NCI-H146 (cell line): ENCODE measurements at regions not wholly inside any gene's neighbourhood (a gene's known extent, or its start where the extent isn't known, plus 50 kb on each side); places are given as distances from the start of the nearest gene placed in this dataset.
"Not testable (repeated sequence)": the region's sequence is repeated elsewhere in the genome, so short reads cannot be mapped to it uniquely, and the experiment has no call there.

Experiments
- DNase-seq: peaks from one replicate; lab custom pipeline; 2025; lab: John Stamatoyannopoulos, UW

DNA sequence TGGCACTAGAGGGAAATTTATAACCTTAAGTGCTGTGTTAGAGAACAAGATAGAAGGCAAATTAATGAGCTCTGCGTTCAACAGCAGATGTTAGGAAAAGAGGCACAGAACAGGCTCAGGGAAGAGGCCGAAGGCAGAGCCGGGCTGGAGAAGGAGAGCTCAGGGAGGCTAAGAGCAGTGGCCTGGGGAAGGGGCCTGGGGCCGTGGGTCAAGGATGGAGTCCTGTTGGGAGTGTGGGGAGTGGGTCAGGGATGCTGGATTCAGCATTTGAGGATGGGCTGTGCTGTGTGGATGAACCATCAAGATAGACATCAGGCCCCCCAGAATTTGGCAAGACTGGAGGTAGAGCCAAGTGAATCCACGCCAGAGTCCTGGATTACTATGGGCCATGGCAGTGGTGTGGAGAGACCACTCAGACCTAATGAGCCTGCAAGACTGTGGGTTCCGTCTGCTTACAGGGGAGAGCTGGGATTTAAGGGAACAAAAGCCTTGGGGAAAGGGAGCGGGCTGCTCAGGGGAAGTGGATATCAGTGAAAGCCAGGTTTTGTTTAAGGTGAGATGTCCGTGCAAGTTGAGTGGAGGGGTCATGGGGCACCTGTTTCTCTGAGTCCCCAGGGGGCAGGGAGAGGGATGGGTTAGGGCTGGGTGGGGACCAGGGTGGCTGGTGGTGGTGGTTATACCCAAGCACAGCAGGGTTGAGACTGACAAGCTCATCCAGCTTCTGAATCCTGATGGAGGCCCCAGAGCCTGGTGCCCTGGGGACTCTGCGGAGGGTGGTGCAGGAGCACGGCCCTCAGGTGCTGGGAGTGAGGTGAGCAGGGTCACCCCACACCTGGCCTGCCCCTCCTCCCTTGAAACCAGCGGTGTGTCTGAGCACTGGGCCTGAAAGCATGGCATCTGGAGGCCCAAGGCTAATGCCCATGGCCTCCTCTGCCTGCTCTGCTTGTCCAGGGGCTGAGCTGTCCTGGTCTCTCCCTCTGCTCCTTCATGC lies 101.7 kb downstream of the BMS1 start:
- no peak for DNase-seq

GRCh38 chr10:42885491-42886270 lies 103.1 kb downstream of the BMS1 start:
- DNase-seq = no peak

- DNase-seq = peak; percentile 10
Measured at GRCh38 chr10:42887734-42888503, 105.3 kb downstream of the BMS1 start.

GRCh38 chr10:42888504-42889095 lies 106.0 kb downstream of the BMS1 start:
- no peak for DNase-seq

DNA sequence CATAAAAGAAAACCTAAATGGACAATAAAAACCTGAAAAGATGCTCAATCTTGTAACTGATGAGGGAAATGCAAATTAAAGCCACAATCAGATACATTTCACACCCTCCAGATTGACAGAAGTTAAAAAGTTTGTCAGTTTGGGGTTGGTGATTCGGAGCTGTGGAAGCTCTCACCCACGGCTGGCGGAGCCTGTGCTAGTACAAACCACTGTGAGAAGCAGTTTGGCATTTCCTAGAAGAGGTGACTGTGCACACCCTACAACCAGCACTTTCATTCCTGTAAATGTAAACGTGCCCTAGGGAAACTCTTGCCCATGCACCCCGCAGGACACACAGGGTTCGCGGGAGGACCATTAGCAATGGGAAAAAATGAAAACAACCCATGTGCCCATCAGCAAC lies 114.1 kb downstream of the BMS1 start:
- no peak for DNase-seq

GRCh38 chr10:42898037-42898960 lies 115.7 kb downstream of the BMS1 start:
- DNase-seq = no peak

DNA sequence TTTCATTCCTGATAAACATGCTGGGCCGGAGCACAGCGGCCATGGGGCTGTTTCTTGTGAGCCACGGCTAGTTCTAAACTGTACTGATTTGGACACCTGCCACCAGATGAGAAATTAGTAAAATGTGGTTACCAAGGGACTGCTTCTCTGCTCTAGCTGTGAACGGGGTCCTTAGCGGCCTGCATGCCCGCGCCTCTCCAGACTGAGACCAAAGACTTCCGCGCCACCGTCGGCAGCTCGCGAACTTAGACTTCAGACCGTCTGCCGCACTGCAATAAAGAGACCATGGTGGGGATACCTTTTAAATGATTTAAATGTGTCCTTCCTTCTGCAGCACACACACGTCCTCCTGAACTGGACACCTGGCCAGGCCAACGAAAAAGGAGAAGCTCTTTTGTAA lies 116.4 kb downstream of the BMS1 start:
- no peak for DNase-seq

DNA sequence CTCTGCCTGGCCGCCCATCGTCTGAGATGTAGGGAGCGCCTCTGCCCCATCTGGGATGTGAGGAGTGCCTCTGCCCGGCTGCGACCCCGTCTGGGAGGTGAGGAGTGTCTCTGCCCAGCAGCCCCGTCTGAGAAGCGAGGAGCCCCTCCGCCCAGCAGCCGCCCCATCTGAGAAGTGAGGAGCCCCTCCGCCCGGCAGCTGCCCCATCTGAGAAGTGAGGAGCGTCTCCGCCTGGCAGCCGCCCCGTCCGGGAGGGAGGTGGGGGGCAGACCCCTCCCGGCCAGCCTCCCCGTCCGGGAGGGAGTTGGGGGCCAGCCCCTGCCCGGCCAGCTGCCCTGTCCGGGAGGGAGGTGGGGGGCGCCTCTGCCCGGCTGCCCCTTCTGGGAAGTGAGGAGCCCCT lies 117.8 kb downstream of the BMS1 start:
- not testable (repeated sequence) for DNase-seq

DNA sequence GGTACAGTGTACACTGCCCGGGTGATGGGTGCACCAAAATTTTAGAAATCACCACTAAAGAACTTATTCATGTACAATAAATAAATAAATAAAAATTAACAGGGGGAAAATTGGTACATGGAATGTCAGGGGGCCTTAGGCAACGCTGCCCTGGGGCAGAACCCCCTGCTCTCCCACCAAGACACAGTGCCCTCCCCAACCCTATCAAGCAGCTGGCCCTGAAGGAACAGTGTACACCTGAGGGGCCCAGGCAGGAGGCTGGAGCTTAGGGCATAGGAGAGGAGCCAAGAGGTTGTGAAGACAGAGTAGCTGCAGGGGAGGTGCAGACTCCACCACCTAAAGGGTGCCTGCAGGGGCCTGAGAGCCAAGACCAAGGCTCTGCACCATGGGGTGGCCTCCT lies 128.8 kb downstream of the BMS1 start:
- DNase-seq = no peak

GRCh38 chr10:42916974-42917373 lies 134.4 kb downstream of the BMS1 start:
- no peak for DNase-seq

- no peak for DNase-seq
Measured at GRCh38 chr10:42917821-42918220, 135.2 kb downstream of the BMS1 start.

DNA sequence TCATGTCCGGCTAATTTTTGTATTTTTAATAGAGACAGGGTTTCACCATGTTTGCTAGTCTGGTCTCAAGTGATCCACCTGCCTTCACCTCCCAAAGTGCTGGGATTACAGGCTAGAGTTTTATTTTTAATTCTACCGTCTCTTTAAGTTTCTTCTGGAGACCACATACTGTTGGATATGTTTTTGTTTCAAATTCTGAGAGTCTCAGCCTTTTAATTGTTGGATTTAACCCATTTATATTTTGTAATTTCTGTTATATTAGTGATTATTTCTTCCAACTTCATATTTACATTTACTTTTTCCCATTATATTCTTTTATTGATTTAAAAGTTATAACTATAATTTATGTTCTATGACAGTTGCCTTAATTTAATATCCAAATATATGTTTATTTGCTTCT lies 139.4 kb downstream of the BMS1 start:
- DNase-seq = no peak

DNA sequence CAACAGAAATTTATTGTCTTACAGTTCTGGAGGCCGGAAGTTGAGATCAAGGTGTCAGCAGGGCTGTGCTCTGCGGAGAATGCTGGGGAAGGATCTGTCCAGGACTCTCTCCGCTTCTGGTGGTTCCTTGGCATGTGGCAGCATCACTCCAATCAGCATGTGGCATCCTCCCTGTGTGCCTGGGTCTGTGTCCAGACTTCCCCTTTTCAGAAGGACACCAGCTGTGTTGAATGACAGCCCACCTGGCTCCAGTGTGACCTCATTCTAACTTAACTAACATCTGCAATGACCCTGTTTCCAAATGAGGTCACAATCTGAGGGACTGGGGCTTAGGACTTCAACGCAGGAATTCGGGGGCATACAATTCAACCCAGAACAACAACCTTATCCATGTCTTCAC lies 141.9 kb downstream of the BMS1 start:
- no peak for DNase-seq

DNA sequence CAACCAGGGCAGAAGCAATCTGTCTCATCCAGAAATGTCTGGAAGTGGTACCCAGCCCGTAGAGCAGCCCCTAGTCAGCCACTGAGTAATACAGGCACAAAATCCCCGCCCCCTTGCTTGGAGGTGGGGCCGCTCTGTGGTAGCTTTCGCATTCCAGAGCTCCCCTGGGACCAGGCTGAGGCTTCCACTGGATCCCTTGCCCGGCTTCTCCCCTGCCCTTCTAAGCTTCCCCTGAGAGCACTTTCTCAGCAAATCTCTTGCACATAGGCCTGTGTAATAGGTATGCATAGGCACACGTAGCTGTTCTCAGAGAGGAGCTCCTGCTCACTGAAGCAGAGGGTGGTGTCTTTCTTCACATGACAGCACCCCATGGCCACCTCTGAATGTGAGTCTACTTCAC lies 144.2 kb downstream of the BMS1 start:
- DNase-seq = no peak

DNA sequence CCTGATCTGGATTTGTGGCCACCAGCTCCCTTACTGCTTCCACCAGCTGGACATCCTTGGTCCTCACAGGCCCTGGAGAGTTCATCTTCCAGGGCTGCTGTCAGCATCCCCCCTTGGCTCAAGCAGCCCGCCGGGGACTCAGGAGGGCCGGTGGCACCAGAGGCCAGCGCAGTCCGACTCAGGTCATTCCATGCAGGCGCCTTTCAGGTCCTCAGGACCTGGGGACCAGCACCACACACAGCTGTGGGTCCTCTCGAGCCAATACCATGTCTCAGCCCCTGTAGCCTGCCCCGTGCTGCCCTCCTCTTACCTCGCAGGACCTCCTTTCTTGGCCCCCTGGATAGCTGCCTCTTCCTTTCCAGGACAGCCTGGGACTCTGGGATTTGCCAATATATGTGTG lies 145.5 kb downstream of the BMS1 start:
- no peak for DNase-seq

DNA sequence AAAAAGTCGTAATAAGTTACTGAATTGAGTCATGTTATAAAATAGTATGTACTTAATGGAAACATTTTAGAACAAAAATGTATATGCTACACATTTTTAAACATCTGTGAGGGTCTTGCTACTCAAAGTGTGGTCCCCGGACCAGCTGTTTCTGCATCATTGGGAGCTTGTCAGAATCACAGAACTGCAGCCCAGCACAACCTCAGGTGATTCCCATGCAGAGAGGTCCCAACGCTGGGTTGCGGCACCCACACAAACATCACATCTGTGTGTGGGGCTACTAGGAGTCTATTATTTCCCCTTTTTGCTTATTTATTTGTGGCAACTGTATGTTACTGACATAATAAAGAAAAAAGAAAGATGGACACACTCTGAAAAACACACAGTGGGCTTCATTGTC lies 146.6 kb downstream of the BMS1 start:
- no peak for DNase-seq

GRCh38 chr10:42929993-42930392 lies 146.9 kb upstream of the RET start:
- DNase-seq = peak; percentile 63

DNA sequence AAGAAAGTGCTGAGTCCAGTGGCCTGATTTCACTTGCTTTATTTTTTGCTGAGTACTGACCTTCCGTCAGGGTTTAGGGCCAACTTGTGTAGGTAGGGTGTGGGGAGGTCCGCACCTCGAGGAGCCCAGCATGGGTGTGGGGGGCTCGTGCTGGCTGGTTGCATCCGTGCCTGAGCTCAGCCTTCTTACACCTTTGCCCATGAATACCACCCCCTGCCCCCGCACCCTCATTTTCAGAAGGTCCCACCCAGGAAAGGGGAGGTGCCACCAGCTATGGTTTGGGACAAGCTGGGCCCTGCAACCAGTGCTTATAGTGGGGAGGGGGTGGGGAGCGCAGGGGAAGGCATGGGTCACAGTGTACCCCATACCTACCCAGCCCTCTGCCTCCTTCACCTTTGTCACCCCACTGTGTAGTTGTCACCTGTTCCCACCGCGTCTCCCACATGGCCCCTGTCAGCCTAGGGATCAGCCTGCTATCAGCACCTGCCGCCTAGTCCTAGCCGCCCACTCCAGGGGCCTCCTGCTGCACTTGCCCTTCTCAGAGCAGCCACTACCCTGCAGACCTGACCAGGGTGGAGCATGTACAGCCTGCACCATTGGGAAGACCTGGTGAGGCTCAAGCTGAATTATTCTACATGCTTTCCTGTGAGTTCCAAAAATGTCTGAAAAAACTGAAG lies 146.2 kb upstream of the RET start:
- DNase-seq = peak; percentile 37

DNA sequence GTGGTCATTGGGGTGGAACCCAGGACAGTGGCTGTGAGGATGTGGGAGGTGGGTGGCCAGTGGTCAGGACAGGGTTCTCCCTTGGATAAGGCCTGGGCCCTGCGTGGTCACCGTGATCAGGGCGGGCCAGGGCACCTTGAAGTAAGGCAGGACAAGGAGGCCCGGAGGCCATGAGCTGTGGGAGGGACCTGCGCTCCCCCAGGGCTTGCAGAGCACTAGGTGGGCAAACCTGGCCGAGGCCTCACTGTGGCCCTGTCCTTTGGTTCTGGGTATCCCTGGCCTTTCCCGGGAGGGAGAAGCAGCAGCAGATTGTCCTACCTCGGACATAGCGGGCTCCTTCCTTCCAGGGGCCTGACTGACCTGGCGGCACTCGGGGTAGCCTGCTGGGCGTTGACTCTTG lies 144.8 kb upstream of the RET start:
- DNase-seq = no peak

DNA sequence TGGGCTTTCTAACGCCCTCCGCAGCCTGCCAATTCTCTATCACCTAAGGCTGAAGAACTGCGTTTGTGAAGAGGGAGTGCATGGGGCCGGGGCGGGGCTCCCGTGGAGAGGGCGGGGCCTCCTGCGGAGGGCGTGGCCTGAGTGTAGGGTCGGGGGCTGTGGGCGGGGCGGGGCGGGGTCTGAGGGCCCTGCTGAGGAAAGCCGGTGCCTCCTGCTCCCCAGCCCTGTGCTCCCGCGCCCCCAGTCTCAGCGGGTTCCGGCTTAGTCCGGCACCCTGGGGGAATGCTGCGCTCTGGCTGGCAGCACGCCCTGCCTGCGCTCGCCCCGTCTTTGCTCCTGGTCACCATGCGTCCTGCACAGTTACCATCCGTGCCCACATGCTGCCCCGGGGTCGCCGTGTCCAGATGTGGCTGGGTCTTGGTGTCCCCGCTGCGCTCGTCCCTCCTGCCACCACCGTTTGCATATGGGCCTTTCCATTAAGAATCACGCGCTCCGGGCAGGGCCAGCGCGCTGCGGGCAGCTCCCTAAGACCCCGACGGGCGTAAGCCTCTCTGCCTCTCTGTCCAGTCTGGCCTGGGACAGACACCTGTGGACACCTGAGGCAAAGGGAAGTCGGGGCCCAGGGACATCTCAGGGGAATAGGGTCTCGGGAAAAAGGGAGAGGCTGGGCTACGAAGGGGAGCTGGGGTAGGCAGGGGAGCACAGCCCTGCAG lies 144.0 kb upstream of the RET start:
- no peak for DNase-seq
